BLaER1 (cell line): ENCODE measurements at regions not wholly inside any gene's neighbourhood (a gene's known extent, or its start where the extent isn't known, plus 50 kb on each side); places are given as distances from the start of the nearest gene placed in this dataset.

Source experiments
- H3K27ac ChIP-seq: shearing (Covaris generic); formaldehyde crosslinking; 2 replicates; pipeline ENCODE4 v1.8.1; 2022
- H3K27me3 ChIP-seq: shearing (Covaris generic); formaldehyde crosslinking; 2 replicates; pipeline ENCODE4 v1.8.1; 2022
- H3K36me3 ChIP-seq: shearing (Covaris generic); formaldehyde crosslinking; 2 replicates; pipeline ENCODE4 v1.8.1; 2022
- H3K4me1 ChIP-seq: shearing (Covaris generic); formaldehyde crosslinking; 2 replicates; pipeline ENCODE4 v1.8.1; 2022
- H3K4me2 ChIP-seq: shearing (Covaris generic); formaldehyde crosslinking; 2 replicates; pipeline ENCODE4 v1.8.1; 2022
- H3K4me3 ChIP-seq: shearing (Covaris generic); formaldehyde crosslinking; 2 replicates; pipeline ENCODE4 v1.8.1; 2022
- H3K9ac ChIP-seq: shearing (Covaris generic); formaldehyde crosslinking; 2 replicates; pipeline ENCODE4 v1.8.1; 2022
- H3K9me3 ChIP-seq: shearing (Covaris generic); formaldehyde crosslinking; 2 replicates; pipeline ENCODE4 v1.8.1; 2022
- H4K20me1 ChIP-seq: shearing (Covaris generic); formaldehyde crosslinking; 2 replicates; pipeline ENCODE4 v1.8.1; 2022
- Cebpa-rat ChIP-seq: shearing (Covaris generic); IDR thresholded peaks from 2 replicates; pipeline ENCODE4 v1.8.1; 2022

DNA sequence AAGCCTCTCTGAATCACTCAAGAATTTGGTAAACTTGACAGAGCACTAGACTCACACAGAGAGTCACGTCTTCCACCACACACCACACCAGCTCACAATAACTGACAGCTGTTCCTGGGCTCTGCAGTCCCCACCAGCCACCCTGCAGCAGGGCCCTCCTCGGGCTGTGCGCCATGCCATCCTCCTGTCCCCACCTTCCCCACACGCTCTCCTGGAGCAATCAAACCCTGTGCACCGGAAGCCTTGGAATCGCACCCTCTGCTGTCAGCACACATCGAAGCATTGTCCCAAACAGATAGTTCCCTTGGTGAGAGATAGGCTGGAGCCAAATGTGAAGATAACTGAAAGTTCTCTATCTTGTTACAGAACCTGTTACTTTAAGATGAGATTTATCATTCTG, 191.0 kb downstream of the TBXT start:
- Histone ChIP-seq H4K20me1 (no peaks in the 10 kb centered on the region), H3K4me1 (no peaks in the 10 kb centered on the region), H3K4me2 (no peak overlapping the region), H3K4me3 (no peak overlapping the region), H3K36me3 (no peaks in the 10 kb centered on the region), H3K27ac (no peak overlapping the region), H3K27me3 (no peaks in the 10 kb centered on the region), H3K9me3 (no peaks in the 10 kb centered on the region), H3K9ac (no peak overlapping the region)
- no peak for TF ChIP-seq Cebpa-rat

DNA sequence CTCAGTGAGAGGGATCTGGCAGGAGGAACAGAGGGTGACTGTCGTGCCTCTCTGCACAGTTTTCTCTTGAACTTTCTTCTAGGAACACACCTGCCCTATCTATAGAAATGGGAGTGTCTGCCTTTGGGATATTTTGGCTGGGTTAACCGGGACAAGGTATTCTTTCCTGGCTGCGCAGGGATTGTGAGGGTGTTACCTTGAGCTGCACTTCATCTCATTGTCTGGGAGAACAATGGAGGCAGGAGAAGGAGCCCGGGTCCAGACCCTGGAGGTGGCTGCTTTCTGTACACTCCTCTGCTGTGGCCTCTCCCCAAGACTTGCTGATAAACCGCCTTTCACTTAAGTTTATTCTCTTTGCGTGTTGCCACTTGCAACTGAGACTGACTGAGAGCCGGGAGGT, 192.8 kb downstream of the TBXT start:
- no peak for TF ChIP-seq Cebpa-rat
- H3K9ac ChIP-seq, result no peak overlapping the region
- no peaks in the 10 kb centered on the region for H3K4me1 ChIP-seq
- no peaks in the 10 kb centered on the region for H3K9me3 ChIP-seq
- H3K4me3 ChIP-seq, result no peak overlapping the region
- no peaks in the 10 kb centered on the region for H4K20me1 ChIP-seq
- no peaks in the 10 kb centered on the region for H3K36me3 ChIP-seq
- no peak overlapping the region for H3K4me2 ChIP-seq
- H3K27me3 ChIP-seq, result no peaks in the 10 kb centered on the region
- H3K27ac ChIP-seq, result no peak overlapping the region

DNA sequence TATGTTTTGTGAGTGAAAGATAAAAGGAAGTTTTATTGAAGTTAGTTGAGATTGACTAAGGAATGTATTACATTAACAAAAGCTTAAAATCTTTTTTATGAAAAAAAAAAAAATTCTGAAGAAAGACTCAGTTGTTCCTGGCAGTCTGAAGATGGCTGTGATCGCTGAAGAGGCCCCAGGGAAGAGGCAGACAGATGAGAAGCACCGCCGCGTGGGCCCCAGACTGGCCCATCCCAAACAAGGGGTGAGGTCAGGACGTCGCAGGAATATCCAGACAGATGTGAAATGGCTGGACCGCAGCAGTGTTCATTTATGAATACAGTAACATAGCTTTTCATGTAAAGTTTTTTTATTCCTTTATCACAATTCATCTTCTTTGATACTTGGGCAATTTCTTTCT, 194.2 kb downstream of the TBXT start:
- Histone ChIP-seq H3K4me1 (no peaks in the 10 kb centered on the region), H3K4me2 (no peak overlapping the region), H3K27ac (no peak overlapping the region), H4K20me1 (no peaks in the 10 kb centered on the region), H3K9ac (no peak overlapping the region), H3K36me3 (no peaks in the 10 kb centered on the region), H3K27me3 (no peaks in the 10 kb centered on the region), H3K9me3 (no peaks in the 10 kb centered on the region), H3K4me3 (no peak overlapping the region)
- no peak for TF ChIP-seq Cebpa-rat

DNA sequence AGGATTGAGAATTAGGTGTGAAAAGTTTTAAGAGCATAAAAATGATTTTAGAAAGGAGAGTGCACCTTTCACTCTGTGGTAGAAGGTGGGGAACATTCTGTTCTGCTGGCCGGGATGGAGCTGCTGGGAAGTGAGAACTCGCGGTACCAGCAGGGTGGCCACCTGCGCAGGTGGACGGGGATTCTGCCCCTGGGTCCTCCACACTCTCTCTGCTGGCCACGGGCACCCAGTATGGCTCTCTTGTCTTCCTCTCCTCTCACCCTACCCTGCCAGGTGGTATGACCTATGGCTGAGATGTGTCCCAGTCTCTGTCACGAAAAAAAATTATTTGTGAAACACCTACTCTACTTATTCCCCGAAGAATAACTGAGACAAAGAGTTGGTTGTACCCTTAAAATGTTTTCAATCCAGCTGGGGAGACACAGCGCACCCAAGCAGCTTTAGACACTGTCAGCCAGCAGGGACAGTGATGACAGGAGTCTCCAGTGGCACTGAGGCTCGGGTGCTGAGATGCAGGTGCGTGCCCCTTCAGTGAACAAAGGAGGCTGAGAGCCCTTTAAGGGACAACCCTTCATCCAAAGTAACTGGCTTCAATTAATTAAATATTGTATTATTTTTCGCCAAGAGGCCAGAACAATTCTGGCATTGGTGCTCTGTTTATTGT, 195.4 kb downstream of the TBXT start:
- H3K9me3 ChIP-seq, result no peaks in the 10 kb centered on the region
- no peaks in the 10 kb centered on the region for H3K4me1 ChIP-seq
- no peak overlapping the region for H3K4me3 ChIP-seq
- H3K9ac ChIP-seq, result no peak overlapping the region
- H3K27ac ChIP-seq, result no peak overlapping the region
- H4K20me1 ChIP-seq, result no peaks in the 10 kb centered on the region
- H3K36me3 ChIP-seq, result no peaks in the 10 kb centered on the region
- no peak for TF ChIP-seq Cebpa-rat
- no peak overlapping the region for H3K4me2 ChIP-seq
- no peaks in the 10 kb centered on the region for H3K27me3 ChIP-seq

DNA sequence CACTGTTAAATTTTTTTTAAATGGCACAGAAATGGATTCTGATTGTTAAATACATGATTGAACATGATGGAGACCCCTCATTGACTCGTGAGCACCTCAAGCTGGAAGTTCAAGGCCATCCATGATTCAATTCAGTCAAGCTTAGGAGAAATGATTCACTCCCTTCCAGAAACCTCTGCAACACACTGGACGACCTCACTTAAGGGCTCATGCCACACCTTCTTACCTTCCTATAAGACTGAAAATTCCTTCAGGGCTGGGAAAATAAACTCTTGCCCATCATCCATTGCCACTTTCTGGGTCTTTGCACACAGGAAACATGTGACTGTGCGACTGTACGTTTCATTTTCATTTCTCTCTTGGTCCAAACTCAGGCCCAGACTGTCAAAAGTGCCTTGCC, 196.4 kb downstream of the TBXT start:
- H3K4me3 ChIP-seq, result no peak overlapping the region
- H3K4me1 ChIP-seq, result no peaks in the 10 kb centered on the region
- H3K27me3 ChIP-seq, result no peaks in the 10 kb centered on the region
- H3K4me2 ChIP-seq, result no peak overlapping the region
- no peak for TF ChIP-seq Cebpa-rat
- H4K20me1 ChIP-seq, result no peaks in the 10 kb centered on the region
- H3K9ac ChIP-seq, result no peak overlapping the region
- no peaks in the 10 kb centered on the region for H3K36me3 ChIP-seq
- H3K27ac ChIP-seq, result no peak overlapping the region
- H3K9me3 ChIP-seq, result no peaks in the 10 kb centered on the region

DNA sequence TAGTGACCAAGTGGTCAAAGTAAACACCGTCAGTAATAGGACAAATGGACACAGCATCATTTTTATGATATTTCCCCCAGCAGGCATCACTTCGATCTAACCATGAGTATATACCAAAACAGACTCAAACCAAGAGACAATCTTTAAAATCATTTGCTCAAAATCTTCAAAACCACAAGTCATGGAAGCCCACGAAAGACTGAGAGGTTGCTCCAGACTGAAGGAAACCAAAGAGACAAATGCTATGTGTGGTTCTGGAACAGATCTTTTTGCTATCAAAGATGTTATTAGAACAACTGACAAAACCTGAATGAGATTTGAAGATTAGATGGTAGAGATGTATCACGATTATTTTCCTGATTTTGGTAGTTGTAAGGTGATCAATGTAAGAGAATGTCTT, 197.7 kb downstream of the TBXT start:
- Histone ChIP-seq H3K9me3 (no peaks in the 10 kb centered on the region), H3K9ac (no peak overlapping the region), H3K27me3 (no peaks in the 10 kb centered on the region), H4K20me1 (no peaks in the 10 kb centered on the region), H3K36me3 (no peaks in the 10 kb centered on the region), H3K4me2 (no peak overlapping the region), H3K27ac (no peak overlapping the region), H3K4me1 (no peaks in the 10 kb centered on the region), H3K4me3 (no peak overlapping the region)
- no peak for TF ChIP-seq Cebpa-rat

DNA sequence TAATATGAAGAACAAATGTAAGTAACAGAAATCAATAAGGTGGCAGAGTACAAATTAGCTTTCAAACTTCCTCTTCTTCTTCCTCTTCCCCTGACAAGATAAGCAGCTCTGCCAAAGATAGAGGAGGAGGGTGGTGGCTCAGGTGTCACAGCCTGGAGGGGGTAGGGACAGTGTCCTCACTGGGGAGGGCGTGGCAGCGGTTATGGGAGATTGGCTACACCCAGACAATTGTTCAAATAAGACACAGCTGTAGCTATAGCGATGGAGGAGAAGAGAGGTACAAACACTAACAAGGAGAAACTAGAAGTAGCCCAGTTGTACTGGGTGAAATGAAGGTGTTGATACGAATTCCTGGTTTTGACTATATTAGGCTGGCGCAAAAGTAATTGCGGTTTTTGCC, 198.5 kb downstream of the TBXT start:
- no peaks in the 10 kb centered on the region for H3K4me1 ChIP-seq
- H3K27me3 ChIP-seq, result no peaks in the 10 kb centered on the region
- no peak overlapping the region for H3K27ac ChIP-seq
- H3K9me3 ChIP-seq, result no peaks in the 10 kb centered on the region
- no peak overlapping the region for H3K9ac ChIP-seq
- no peaks in the 10 kb centered on the region for H3K36me3 ChIP-seq
- H4K20me1 ChIP-seq, result no peaks in the 10 kb centered on the region
- H3K4me3 ChIP-seq, result no peak overlapping the region
- TF ChIP-seq Cebpa-rat, result no peak
- no peak overlapping the region for H3K4me2 ChIP-seq

DNA sequence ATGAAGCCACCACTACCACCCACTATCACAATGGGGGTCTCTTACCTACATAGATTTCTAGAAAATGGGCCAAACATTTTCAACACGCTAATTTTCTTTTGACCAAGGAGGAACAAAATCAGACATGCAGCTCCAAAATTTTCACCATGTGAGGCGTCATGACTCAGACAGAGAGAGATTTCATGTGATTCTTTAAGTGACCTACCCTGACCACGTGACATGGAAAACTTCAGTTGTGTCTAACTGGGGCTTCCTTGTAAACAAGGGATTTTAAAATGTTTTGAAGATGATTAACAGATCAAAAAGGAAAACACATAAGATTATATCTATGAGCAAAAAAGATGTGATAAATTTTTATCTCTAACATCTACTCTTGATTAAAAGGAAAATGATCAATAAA, 199.2 kb downstream of the TBXT start:
- no peaks in the 10 kb centered on the region for H3K4me1 ChIP-seq
- no peak overlapping the region for H3K9ac ChIP-seq
- no peak overlapping the region for H3K4me3 ChIP-seq
- no peak overlapping the region for H3K4me2 ChIP-seq
- no peaks in the 10 kb centered on the region for H4K20me1 ChIP-seq
- TF ChIP-seq Cebpa-rat, result no peak
- H3K27ac ChIP-seq, result no peak overlapping the region
- H3K9me3 ChIP-seq, result no peaks in the 10 kb centered on the region
- H3K36me3 ChIP-seq, result no peaks in the 10 kb centered on the region
- no peaks in the 10 kb centered on the region for H3K27me3 ChIP-seq

DNA sequence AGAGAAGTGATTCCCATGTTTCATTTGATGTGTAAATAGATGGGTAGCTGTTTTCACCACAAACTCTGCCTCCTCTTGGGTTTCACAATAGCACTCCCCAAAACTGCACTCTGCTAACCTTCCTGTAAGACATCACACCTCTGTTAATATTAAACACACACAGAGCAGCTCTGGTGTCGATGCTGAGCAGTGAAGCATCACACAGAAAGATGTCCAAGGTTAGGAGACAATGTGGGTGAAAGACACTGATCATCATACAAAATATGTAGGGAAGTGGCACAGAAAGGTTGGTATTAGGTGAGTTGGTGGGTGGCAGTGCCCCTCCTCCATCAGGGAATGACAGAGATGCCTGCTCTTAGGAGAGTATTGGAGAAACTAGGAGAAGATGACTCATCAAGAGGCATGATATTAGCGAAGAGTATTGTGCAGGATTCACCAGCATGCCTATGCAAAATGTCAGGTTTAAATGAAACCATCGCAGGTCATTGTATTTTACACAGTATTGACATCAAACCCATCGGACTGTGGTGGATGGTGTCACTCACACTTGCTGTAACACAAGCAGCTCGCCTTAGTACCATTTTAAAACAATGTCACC, 199.7 kb downstream of the TBXT start:
- Histone ChIP-seq H3K4me3 (no peak overlapping the region), H3K36me3 (no peaks in the 10 kb centered on the region), H3K27me3 (no peaks in the 10 kb centered on the region), H3K9ac (no peak overlapping the region), H3K4me2 (no peak overlapping the region), H3K27ac (no peak overlapping the region), H3K9me3 (no peaks in the 10 kb centered on the region), H4K20me1 (no peaks in the 10 kb centered on the region), H3K4me1 (no peaks in the 10 kb centered on the region)
- no peak for TF ChIP-seq Cebpa-rat

DNA sequence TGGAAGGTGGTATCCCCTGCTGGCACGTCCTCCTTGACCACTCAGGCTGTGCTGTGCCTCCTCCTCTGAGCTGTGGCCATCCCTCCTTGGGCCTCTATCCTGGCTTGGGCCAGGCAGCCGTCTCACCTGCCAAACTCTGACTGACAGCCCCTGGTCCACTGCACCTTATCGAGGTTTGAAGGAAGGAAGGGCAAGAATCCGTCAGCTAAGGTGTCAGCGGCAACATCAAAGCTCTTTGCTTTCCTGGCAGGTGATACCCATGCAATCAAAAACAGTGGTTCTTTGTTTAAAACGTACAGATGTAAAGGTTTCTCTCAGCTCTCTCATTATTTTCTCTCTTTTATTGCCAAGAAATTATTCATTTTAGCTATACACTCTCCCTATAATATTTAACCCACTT, 203.9 kb downstream of the TBXT start:
- Histone ChIP-seq H3K36me3 (no peaks in the 10 kb centered on the region), H3K4me2 (no peak overlapping the region), H3K4me1 (no peaks in the 10 kb centered on the region), H3K27me3 (no peaks in the 10 kb centered on the region), H3K9ac (no peak overlapping the region), H3K27ac (no peak overlapping the region), H3K9me3 (no peaks in the 10 kb centered on the region; the same call in 1 of the 2 replicates), H4K20me1 (no peaks in the 10 kb centered on the region), H3K4me3 (no peak overlapping the region)
- no peak for TF ChIP-seq Cebpa-rat

DNA sequence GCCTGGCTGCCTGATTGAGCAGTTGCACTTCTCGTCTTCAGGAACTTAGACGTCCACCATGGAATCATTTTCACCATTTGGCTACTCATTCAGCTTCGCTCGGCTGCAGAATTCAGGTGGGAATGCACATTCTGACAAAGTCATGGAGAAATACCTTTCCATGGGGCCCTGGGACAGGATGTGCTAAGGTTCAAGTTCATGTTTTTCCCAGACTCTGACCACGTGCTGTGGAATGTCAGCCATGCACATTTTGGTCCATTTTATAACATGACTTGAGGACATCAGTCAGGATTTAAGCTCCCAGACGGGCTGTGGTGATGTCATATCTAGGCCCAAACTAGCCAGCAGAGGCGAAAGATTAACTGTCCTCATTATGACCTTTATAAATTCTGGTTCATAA, 205.3 kb downstream of the TBXT start:
- Histone ChIP-seq H4K20me1 (no peaks in the 10 kb centered on the region), H3K27ac (no peak overlapping the region), H3K9me3 (peaks cover 5% of the 10 kb centered on the region; the same call in 1 of the 2 replicates), H3K36me3 (no peaks in the 10 kb centered on the region), H3K4me3 (no peak overlapping the region), H3K27me3 (no peaks in the 10 kb centered on the region), H3K9ac (no peak overlapping the region), H3K4me1 (no peaks in the 10 kb centered on the region), H3K4me2 (no peak overlapping the region)
- TF ChIP-seq Cebpa-rat, result no peak
